Astrocyte (in vitro differentiated cells and primary cell): ENCODE measurements at regions not wholly inside any gene's neighbourhood (a gene's known extent, or its start where the extent isn't known, plus 50 kb on each side); places are given as distances from the start of the nearest gene placed in this dataset.

Source experiments
- DNase-seq: peaks from one replicate; pipeline ENCODE4 v3.0.0-alpha.2; 2010; ENCODE audit warnings: low read depth
- FAIRE-seq: peaks from 2 replicates; lab custom pipeline; 2011; peaks lifted over from hg19 to GRCh38; lab: Jason Lieb, UNC
- H2AFZ ChIP-seq: 2 replicates; pipeline ENCODE4 v1.6.0; 2012; ENCODE audit warnings: low read depth, low read length, inconsistent platforms
- H3K27ac ChIP-seq: 2 replicates; pipeline ENCODE4 v1.5.1; 2011; ENCODE audit warnings: low read depth, low read length, inconsistent platforms
- H3K27me3 ChIP-seq: 2 replicates; pipeline ENCODE4 v1.6.0; 2011; ENCODE audit warnings: low read length, inconsistent platforms; ENCODE audit not compliant: insufficient read depth
- H3K36me3 ChIP-seq: 2 replicates; pipeline ENCODE4 v1.5.1; 2011; ENCODE audit warnings: low read length, inconsistent platforms; ENCODE audit not compliant: insufficient read depth
- H3K4me1 ChIP-seq: 2 replicates; pipeline ENCODE4 v1.5.1; 2011; ENCODE audit warnings: low read length, inconsistent platforms; ENCODE audit not compliant: insufficient read depth
- H3K4me2 ChIP-seq: 2 replicates; pipeline ENCODE4 v1.6.0; 2012; ENCODE audit warnings: low read length, inconsistent platforms
- H3K4me3 ChIP-seq: 2 replicates; pipeline ENCODE4 v1.5.1; 2011; ENCODE audit warnings: low read depth, mild to moderate bottlenecking, low read length, inconsistent platforms; ENCODE audit not compliant: insufficient read depth
- H3K79me2 ChIP-seq: 2 replicates; pipeline ENCODE4 v1.6.0; 2012; ENCODE audit warnings: mild to moderate bottlenecking, low read length, inconsistent platforms; ENCODE audit not compliant: insufficient read depth
- H3K9ac ChIP-seq: 2 replicates; pipeline ENCODE4 v1.6.0; 2012; ENCODE audit warnings: mild to moderate bottlenecking, low read length, inconsistent platforms
- H3K9me3 ChIP-seq: 2 replicates; pipeline ENCODE4 v1.5.1; 2012; ENCODE audit warnings: low read depth, mild to moderate bottlenecking, low read length, inconsistent platforms; ENCODE audit not compliant: insufficient read depth
- H4K20me1 ChIP-seq: 2 replicates; pipeline ENCODE4 v1.6.0; 2012; ENCODE audit warnings: low read length, inconsistent platforms; ENCODE audit not compliant: insufficient read depth
- H3K27ac Mint-ChIP-seq: one replicate; pipeline ENCODE4 v1.8.0; 2021; ENCODE audit warnings: mild to moderate bottlenecking, mixed read lengths; ENCODE audit not compliant: unreplicated experiment
- H3K27me3 Mint-ChIP-seq: one replicate; pipeline ENCODE4 v1.8.0; 2021; ENCODE audit warnings: low read depth, mixed read lengths; ENCODE audit not compliant: unreplicated experiment
- H3K36me3 Mint-ChIP-seq: one replicate; pipeline ENCODE4 v1.8.0; 2021; ENCODE audit warnings: low read depth, mixed read lengths; ENCODE audit not compliant: unreplicated experiment
- H3K4me1 Mint-ChIP-seq: one replicate; pipeline ENCODE4 v1.8.0; 2021; ENCODE audit warnings: low read depth, mixed read lengths; ENCODE audit not compliant: unreplicated experiment
- H3K4me3 Mint-ChIP-seq: one replicate; pipeline ENCODE4 v1.8.0; 2021; ENCODE audit warnings: mild to moderate bottlenecking, moderate library complexity, mixed read lengths; ENCODE audit not compliant: unreplicated experiment
- H3K9me3 Mint-ChIP-seq: one replicate; pipeline ENCODE4 v1.8.0; 2021; ENCODE audit warnings: mild to moderate bottlenecking, mixed read lengths; ENCODE audit not compliant: unreplicated experiment
- CTCF ChIP-seq: IDR thresholded peaks from 2 replicates; pipeline ENCODE4 v1.5.1; 2011; ENCODE audit warnings: low read depth, mild to moderate bottlenecking, inconsistent platforms, low read length, moderate library complexity; ENCODE audit not compliant: insufficient read depth
- EZH2 ChIP-seq: IDR thresholded peaks from 2 replicates; pipeline ENCODE4 v1.6.1; 2012; ENCODE audit warnings: mild to moderate bottlenecking, low read length, inconsistent platforms; ENCODE audit not compliant: insufficient read depth

DNA sequence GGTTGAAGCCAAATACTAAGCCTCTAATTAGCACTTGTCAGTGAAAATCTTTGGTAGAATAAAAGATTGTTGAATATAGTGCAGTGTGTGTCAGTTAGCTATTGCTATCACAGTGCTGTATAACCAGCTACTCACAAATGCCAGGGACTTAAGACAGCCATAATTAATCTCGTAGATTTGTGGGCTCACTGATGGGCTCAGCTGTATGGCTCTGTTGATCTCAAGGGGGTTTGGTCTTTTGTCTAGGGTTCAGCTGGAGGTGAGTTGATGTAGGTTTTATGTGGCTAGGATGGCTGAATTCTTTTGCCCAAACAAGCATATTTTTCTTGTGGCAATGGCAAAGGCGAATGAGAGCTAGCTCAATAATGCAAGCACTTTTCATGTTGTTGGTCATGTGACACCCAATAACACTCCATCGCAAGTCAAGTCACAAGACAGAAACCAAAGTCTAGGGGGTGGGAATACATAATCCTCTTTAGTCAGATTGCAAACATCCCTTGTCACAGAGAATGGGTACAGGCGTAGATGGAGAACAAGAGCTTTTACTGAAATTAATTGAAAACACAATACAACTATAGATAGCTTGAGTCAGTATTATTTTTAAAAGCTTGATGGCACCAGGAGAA lies 121.7 kb upstream of the EDNRB start:
- no peaks in the 10 kb centered on the region for H3K9me3 Mint-ChIP-seq
- Histone ChIP-seq H3K4me3 (no peak overlapping the region), H3K4me1 (no peaks in the 10 kb centered on the region), H3K9me3 (no peaks in the 10 kb centered on the region), H3K27me3 (no peaks in the 10 kb centered on the region), H3K4me2 (no peak overlapping the region), H3K9ac (no peak overlapping the region), H2AFZ (peak overlapping the region; percentile 3), H3K27ac (no peak overlapping the region), H3K79me2 (no peaks in the 10 kb centered on the region), H3K36me3 (no peaks in the 10 kb centered on the region), H4K20me1 (no peaks in the 10 kb centered on the region)
- no peaks in the 10 kb centered on the region for H3K36me3 Mint-ChIP-seq
- no peaks in the 10 kb centered on the region for H3K4me1 Mint-ChIP-seq
- no peak overlapping the region for H3K27ac Mint-ChIP-seq
- no peak for DNase-seq
- H3K27me3 Mint-ChIP-seq: no peaks in the 10 kb centered on the region
- no peak for FAIRE-seq
- no peak overlapping the region for H3K4me3 Mint-ChIP-seq
- TF ChIP-seq CTCF: no peak
- no peak for TF ChIP-seq EZH2

DNA sequence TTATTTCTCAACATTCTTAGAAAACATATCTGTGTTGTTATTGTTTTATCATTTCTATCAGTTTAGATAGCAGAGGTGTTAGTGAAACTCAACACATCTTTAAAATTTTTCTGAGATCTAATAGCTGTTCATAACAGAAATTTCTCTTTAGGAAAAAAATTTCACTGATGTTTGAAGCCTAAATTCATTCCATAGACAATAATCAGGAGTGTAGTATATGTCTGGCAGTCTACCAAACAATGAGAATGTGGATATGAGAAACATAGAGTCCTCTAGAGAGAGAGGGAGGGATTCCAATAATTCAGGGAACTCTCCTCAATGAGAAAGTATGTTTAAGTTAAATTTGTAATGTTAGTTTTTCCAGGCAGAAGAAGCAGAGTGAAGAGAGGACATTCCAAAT lies 118.2 kb upstream of the EDNRB start:
- DNase-seq (no peak), FAIRE-seq (no peak)
- Histone ChIP-seq H4K20me1 (no peaks in the 10 kb centered on the region), H3K4me1 (no peaks in the 10 kb centered on the region), H2AFZ (no peak overlapping the region), H3K36me3 (no peaks in the 10 kb centered on the region), H3K4me2 (no peak overlapping the region), H3K27ac (no peak overlapping the region), H3K27me3 (no peaks in the 10 kb centered on the region), H3K9ac (no peak overlapping the region), H3K79me2 (no peaks in the 10 kb centered on the region), H3K9me3 (no peaks in the 10 kb centered on the region), H3K4me3 (no peak overlapping the region)
- Mint-ChIP-seq H3K4me1 (peaks cover 3% of the 10 kb centered on the region), H3K4me3 (no peak overlapping the region), H3K36me3 (no peaks in the 10 kb centered on the region), H3K9me3 (no peaks in the 10 kb centered on the region), H3K27ac (no peak overlapping the region), H3K27me3 (no peaks in the 10 kb centered on the region)
- TF ChIP-seq EZH2 (no peak), CTCF (no peak)

DNA sequence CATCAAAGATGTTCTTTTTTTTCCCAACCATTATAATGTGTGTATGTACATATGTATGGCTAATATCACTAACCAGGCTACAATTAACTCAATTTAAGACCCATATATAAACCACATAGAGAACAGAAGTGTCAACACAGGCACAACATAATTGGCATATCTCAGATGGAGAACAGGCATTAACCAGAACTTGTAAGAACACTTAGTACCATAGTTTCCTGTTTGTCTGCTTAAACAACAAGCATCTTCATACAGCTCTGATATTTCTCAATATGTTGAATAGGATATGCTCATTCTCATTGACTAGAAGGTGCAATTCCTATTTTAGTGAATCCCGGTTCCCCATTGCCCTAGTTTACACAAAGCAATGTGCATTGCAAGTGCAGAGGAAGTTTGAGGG lies 116.9 kb upstream of the EDNRB start:
- H3K9me3 Mint-ChIP-seq: no peaks in the 10 kb centered on the region
- peaks cover 3% of the 10 kb centered on the region for H3K4me1 Mint-ChIP-seq
- Histone ChIP-seq H3K79me2 (no peaks in the 10 kb centered on the region), H4K20me1 (no peaks in the 10 kb centered on the region), H3K4me3 (no peak overlapping the region), H3K36me3 (no peaks in the 10 kb centered on the region), H3K4me1 (no peaks in the 10 kb centered on the region), H3K4me2 (no peak overlapping the region), H3K27ac (no peak overlapping the region), H3K27me3 (no peaks in the 10 kb centered on the region), H3K9ac (no peak overlapping the region), H3K9me3 (no peaks in the 10 kb centered on the region), H2AFZ (no peak overlapping the region)
- H3K27ac Mint-ChIP-seq: no peak overlapping the region
- DNase-seq: no peak
- H3K4me3 Mint-ChIP-seq: no peak overlapping the region
- no peaks in the 10 kb centered on the region for H3K36me3 Mint-ChIP-seq
- FAIRE-seq: no peak
- TF ChIP-seq CTCF (no peak), EZH2 (no peak)
- H3K27me3 Mint-ChIP-seq: no peaks in the 10 kb centered on the region
